Neural progenitor cell (in vitro differentiated cells): ENCODE measurements at regions not wholly inside any gene's neighbourhood (a gene's known extent, or its start where the extent isn't known, plus 50 kb on each side); places are given as distances from the start of the nearest gene placed in this dataset.

ENCODE experiments used
- DNase-seq: peaks from one replicate; pipeline ENCODE4 v3.0.0-alpha.2; 2016; ENCODE audit warnings: low spot score
- H2AFZ ChIP-seq: fragments of 200-600 bp; sonication (generic); replicated peaks from 2 replicates; pipeline ENCODE4 v1.6.1; 2016; ENCODE audit warnings: antibody characterized with exemption
- H3F3A ChIP-seq: fragments of 200-600 bp; sonication (generic); 2 replicates; pipeline ENCODE4 v1.6.1; 2016; ENCODE audit warnings: antibody characterized with exemption, low read depth
- H3K27ac ChIP-seq: fragments of 200-600 bp; sonication (generic); 2 replicates; pipeline ENCODE4 v1.5.1; 2016; ENCODE audit warnings: mild to moderate bottlenecking
- H3K27me3 ChIP-seq: fragments of 200-600 bp; sonication (generic); 2 replicates; pipeline ENCODE4 v1.6.1; 2016; ENCODE audit warnings: mild to moderate bottlenecking, moderate library complexity
- H3K36me3 ChIP-seq: fragments of 200-600 bp; sonication (generic); 2 replicates; pipeline ENCODE4 v1.5.1; 2016
- H3K4me1 ChIP-seq: fragments of 200-600 bp; sonication (generic); 2 replicates; pipeline ENCODE4 v1.6.1; 2016; ENCODE audit warnings: mixed run types
- H3K4me2 ChIP-seq: fragments of 200-600 bp; sonication (generic); 2 replicates; pipeline ENCODE4 v1.6.1; 2016
- H3K4me3 ChIP-seq: fragments of 200-600 bp; sonication (generic); 2 replicates; pipeline ENCODE4 v1.5.1; 2016
- H3K79me2 ChIP-seq: fragments of 200-600 bp; sonication (generic); 2 replicates; pipeline ENCODE4 v1.6.1; 2016; ENCODE audit warnings: low read depth
- H3K9ac ChIP-seq: fragments of 200-600 bp; sonication (generic); 2 replicates; pipeline ENCODE4 v1.6.1; 2016
- H3K9me3 ChIP-seq: fragments of 200-600 bp; sonication (generic); 2 replicates; pipeline ENCODE4 v1.5.1; 2016; ENCODE audit warnings: low read depth
- H4K20me1 ChIP-seq: fragments of 200-600 bp; sonication (generic); 2 replicates; pipeline ENCODE4 v1.6.1; 2016; ENCODE audit warnings: low read depth
- H3K27ac Mint-ChIP-seq: 3 replicates; pipeline ENCODE4 v1.8.0; 2021; ENCODE audit warnings: mixed read lengths
- H3K27me3 Mint-ChIP-seq: 2 replicates; pipeline ENCODE4 v1.8.0; 2022; ENCODE audit warnings: low read depth, mild to moderate bottlenecking, inconsistent platforms, moderate library complexity, mixed read lengths; ENCODE audit not compliant: insufficient read depth
- H3K36me3 Mint-ChIP-seq: 3 replicates; pipeline ENCODE4 v1.8.0; 2021; ENCODE audit warnings: mixed read lengths
- H3K4me1 Mint-ChIP-seq: 3 replicates; pipeline ENCODE4 v1.8.0; 2021; ENCODE audit warnings: mixed read lengths
- H3K4me3 Mint-ChIP-seq: 3 replicates; pipeline ENCODE4 v1.8.0; 2021; ENCODE audit warnings: mild to moderate bottlenecking, moderate library complexity, mixed read lengths
- H3K9me3 Mint-ChIP-seq: 3 replicates; pipeline ENCODE4 v1.8.0; 2020; ENCODE audit warnings: mixed read lengths
- EZH2 ChIP-seq: fragments of 200-600 bp; sonication (generic); IDR thresholded peaks from 2 replicates; pipeline ENCODE4 v1.6.1; 2017; ENCODE audit warnings: antibody characterized with exemption, mild to moderate bottlenecking, moderate library complexity
- EZH2phosphoT487 ChIP-seq: fragments of 200-600 bp; sonication (generic); IDR thresholded peaks from 2 replicates; pipeline ENCODE4 v1.6.1; 2017; ENCODE audit warnings: antibody characterized with exemption
- TF ChIP-seq, protein P1 (sequence below): fragments of 200-600 bp; sonication (generic); IDR thresholded peaks from 2 replicates; pipeline ENCODE4 v1.5.1; 2017; ENCODE audit warnings: antibody characterized with exemption, mild to moderate bottlenecking

DNA sequence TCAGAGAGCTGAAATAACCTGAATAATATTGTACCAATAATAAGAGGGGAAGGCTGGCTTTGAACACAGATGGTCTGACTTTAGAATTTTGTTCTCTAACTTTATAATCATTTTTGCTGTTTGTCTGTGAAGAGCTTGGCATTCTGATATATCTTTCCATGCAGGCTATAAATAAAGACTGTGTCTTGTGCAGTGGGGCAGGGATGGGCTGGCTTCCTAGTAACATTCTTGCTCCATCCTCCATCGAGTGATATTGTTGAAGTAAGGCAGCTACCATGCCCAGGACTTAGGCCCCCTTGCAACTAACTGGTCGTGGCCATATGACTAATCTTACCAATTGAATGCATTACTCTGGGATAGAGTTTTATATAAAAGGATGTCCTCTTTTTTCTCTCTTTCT, 234.7 kb upstream of the IRX3 start:
- Histone ChIP-seq H3K4me2 (no peak overlapping the region), H3K4me3 (no peak overlapping the region), H3K4me1 (no peaks in the 10 kb centered on the region), H3K79me2 (no peaks in the 10 kb centered on the region), H3K9me3 (peaks cover 2% of the 10 kb centered on the region), H2AFZ (no peak overlapping the region), H3K9ac (no peak overlapping the region), H3K36me3 (no peaks in the 10 kb centered on the region), H4K20me1 (no peaks in the 10 kb centered on the region), H3K27ac (no peak overlapping the region), H3K27me3 (no peaks in the 10 kb centered on the region), H3F3A (no peaks in the 10 kb centered on the region)
- H3K4me1 Mint-ChIP-seq, result no peaks in the 10 kb centered on the region
- no peak overlapping the region for H3K27ac Mint-ChIP-seq
- H3K4me3 Mint-ChIP-seq, result no peak overlapping the region
- peaks cover 2% of the 10 kb centered on the region for H3K27me3 Mint-ChIP-seq
- TF ChIP-seq, protein P1, sequence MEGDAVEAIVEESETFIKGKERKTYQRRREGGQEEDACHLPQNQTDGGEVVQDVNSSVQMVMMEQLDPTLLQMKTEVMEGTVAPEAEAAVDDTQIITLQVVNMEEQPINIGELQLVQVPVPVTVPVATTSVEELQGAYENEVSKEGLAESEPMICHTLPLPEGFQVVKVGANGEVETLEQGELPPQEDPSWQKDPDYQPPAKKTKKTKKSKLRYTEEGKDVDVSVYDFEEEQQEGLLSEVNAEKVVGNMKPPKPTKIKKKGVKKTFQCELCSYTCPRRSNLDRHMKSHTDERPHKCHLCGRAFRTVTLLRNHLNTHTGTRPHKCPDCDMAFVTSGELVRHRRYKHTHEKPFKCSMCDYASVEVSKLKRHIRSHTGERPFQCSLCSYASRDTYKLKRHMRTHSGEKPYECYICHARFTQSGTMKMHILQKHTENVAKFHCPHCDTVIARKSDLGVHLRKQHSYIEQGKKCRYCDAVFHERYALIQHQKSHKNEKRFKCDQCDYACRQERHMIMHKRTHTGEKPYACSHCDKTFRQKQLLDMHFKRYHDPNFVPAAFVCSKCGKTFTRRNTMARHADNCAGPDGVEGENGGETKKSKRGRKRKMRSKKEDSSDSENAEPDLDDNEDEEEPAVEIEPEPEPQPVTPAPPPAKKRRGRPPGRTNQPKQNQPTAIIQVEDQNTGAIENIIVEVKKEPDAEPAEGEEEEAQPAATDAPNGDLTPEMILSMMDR, result no peak
- TF ChIP-seq EZH2 (no peak), EZH2phosphoT487 (no peak)
- no peaks in the 10 kb centered on the region for H3K36me3 Mint-ChIP-seq
- H3K9me3 Mint-ChIP-seq, result peaks cover 12% of the 10 kb centered on the region
- DNase-seq, result no peak

DNA sequence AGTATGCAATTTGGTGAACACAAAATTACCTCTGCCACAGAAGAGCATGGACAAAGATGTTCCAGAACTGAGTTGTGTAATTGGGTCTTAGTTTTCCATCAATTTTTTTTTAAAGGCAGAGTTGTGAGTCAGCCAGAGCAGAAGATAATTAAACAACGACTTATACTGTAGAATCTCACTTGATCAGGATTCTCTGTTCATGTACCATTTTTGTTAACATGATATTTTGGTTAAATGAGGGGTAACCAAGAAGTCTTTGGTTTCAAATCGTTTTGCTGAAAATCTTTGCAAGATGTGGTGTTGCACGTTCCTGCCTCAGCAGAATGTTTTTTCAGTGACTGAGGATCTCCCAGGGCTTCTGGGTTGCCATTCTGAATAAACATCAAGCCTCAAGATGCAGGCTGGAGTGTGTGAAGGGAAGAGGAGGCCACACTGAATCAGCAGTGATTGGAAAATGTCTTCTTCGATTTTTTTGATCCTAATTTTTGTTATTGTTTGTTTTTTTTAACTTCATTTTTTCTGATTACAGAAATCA, 232.6 kb upstream of the IRX3 start:
- H3K36me3 Mint-ChIP-seq, result no peaks in the 10 kb centered on the region

DNA sequence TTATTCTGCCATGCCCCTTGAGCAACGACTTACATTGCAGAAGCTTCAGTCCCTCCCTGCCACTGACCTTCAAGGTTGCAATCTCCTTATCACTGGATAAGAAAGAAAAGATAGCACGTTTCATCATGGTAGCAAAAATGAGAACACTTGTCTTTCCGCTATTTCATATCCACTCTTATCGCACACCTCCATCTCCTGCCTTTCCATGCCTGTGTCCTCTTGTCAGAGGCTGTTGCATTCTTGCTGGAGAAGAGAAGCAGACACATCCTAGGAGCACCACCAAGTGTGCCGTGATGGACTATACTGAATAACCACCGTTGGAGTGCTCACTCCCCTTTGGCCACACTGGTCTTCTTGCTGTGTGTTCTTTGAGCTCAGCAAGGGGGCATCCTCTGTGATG, 230.6 kb upstream of the IRX3 start:
- peaks cover 5% of the 10 kb centered on the region for H3K27me3 Mint-ChIP-seq
- no peak overlapping the region for H3K4me3 ChIP-seq
- TF ChIP-seq EZH2phosphoT487 (no peak), EZH2 (no peak)
- TF ChIP-seq, protein P1, result no peak
- no peak for DNase-seq
- H3K27ac ChIP-seq, result no peak overlapping the region
- no peak overlapping the region for H3K9ac ChIP-seq
- H4K20me1 ChIP-seq, result no peaks in the 10 kb centered on the region
- no peaks in the 10 kb centered on the region for H3K9me3 ChIP-seq
- no peak overlapping the region for H3K27ac Mint-ChIP-seq
- H3K36me3 ChIP-seq, result no peaks in the 10 kb centered on the region
- peaks cover 8% of the 10 kb centered on the region for H3K4me1 Mint-ChIP-seq
- H3K4me1 ChIP-seq, result peaks cover 5% of the 10 kb centered on the region
- no peaks in the 10 kb centered on the region for H3K27me3 ChIP-seq
- no peaks in the 10 kb centered on the region for H3K79me2 ChIP-seq
- peaks cover 5% of the 10 kb centered on the region for H3K9me3 Mint-ChIP-seq
- H3K36me3 Mint-ChIP-seq, result no peaks in the 10 kb centered on the region
- no peak overlapping the region for H3K4me3 Mint-ChIP-seq
- H2AFZ ChIP-seq, result no peak overlapping the region
- H3F3A ChIP-seq, result no peaks in the 10 kb centered on the region
- no peak overlapping the region for H3K4me2 ChIP-seq

More for the DNA sequence above, 232.6 kb upstream of the IRX3 start:
- Histone ChIP-seq H4K20me1 (no peaks in the 10 kb centered on the region), H3F3A (no peaks in the 10 kb centered on the region), H3K4me2 (no peak overlapping the region), H3K4me1 (no peaks in the 10 kb centered on the region), H3K36me3 (no peaks in the 10 kb centered on the region), H3K79me2 (no peaks in the 10 kb centered on the region), H2AFZ (no peak overlapping the region), H3K9me3 (no peaks in the 10 kb centered on the region), H3K27ac (no peak overlapping the region), H3K27me3 (no peaks in the 10 kb centered on the region), H3K4me3 (no peak overlapping the region), H3K9ac (no peak overlapping the region)
- no peaks in the 10 kb centered on the region for H3K4me1 Mint-ChIP-seq
- TF ChIP-seq, protein P1, result no peak
- TF ChIP-seq EZH2phosphoT487 (no peak), EZH2 (no peak)
- H3K9me3 Mint-ChIP-seq, result peaks cover 5% of the 10 kb centered on the region
- DNase-seq, result no peak
- peaks cover 2% of the 10 kb centered on the region for H3K27me3 Mint-ChIP-seq
- no peak overlapping the region for H3K4me3 Mint-ChIP-seq
- no peak overlapping the region for H3K27ac Mint-ChIP-seq
